Kidney (tissue), 13 donors: ENCODE measurements at regions not wholly inside any gene's neighbourhood (a gene's known extent, or its start where the extent isn't known, plus 50 kb on each side); places are given as distances from the start of the nearest gene placed in this dataset.

Source experiments
- DNase-seq, 5 donors: peaks; one replicate each; pipeline ENCODE4 v3.0.0-alpha.2; 2013 to 2020
- FAIRE-seq: peaks from 2 replicates; lab custom pipeline; 2012; peaks lifted over from hg19 to GRCh38; lab: Jason Lieb, UNC
- H3K27ac ChIP-seq, 2 donors: one replicate each; pipeline ENCODE4 v1.7.0; 2013; ENCODE audit warnings: low read depth in 2 of 2, low read length in 2 of 2, inconsistent platforms in 1 of 2
- H3K27me3 ChIP-seq: one replicate; pipeline ENCODE4 v1.7.1; 2013; ENCODE audit warnings: low read length, inconsistent platforms; ENCODE audit not compliant: control insufficient read depth, insufficient read depth
- H3K36me3 ChIP-seq, 3 donors: one replicate each; pipeline versions ENCODE4 v1.7.0 to v1.7.1; 2013; ENCODE audit warnings: low read length in 3 of 3, control low read depth in 1 of 3, inconsistent platforms in 1 of 3; ENCODE audit not compliant: insufficient read depth in 3 of 3, control insufficient read depth in 2 of 3
- H3K4me1 ChIP-seq, 3 donors: one replicate each; pipeline versions ENCODE4 v1.7.0 to v1.7.1; 2013; ENCODE audit warnings: low read length in 3 of 3, inconsistent platforms in 1 of 3, low read depth in 1 of 3; ENCODE audit not compliant: control insufficient read depth in 2 of 3, insufficient read depth in 2 of 3
- H3K4me3 ChIP-seq, 3 donors: one replicate each; pipeline versions ENCODE4 v1.7.0 to v1.8.1; 2013; ENCODE audit warnings: low read length in 3 of 3, control low read depth in 1 of 3, inconsistent platforms in 1 of 3
- H3K9ac ChIP-seq, 3 donors: one replicate each; pipeline versions ENCODE4 v1.7.0 to v1.7.1; 2013; ENCODE audit warnings: low read length in 3 of 3, control low read depth in 1 of 3, inconsistent platforms in 1 of 3
- H3K9me3 ChIP-seq, 3 donors: one replicate each; pipeline versions ENCODE4 v1.7.0 to v1.7.1; 2013; ENCODE audit warnings: low read length in 3 of 3, control low read depth in 1 of 3, inconsistent platforms in 1 of 3; ENCODE audit not compliant: control insufficient read depth in 2 of 3, insufficient read depth in 1 of 3
- CTCF ChIP-seq: IDR thresholded peaks from 3 replicates; pipeline ENCODE4 v1.5.1; 2012; ENCODE audit warnings: mild to moderate bottlenecking, moderate library complexity, borderline replicate concordance; ENCODE audit not compliant: insufficient read depth; ENCODE audit errors: extremely low read depth
- intact Hi-C: fragments of 100-400 bp; cut with DNase I; formaldehyde crosslinking; loops from one replicate; pipeline ENCODE4 v1.11.1; 2022
- donor health status: control.
- donor health status: control.
- donor health status: control.
- donor health status: control.
- donor health status: control.
- donor health status: DM: yes; HTN: yes; CAD: no.
- donor health status: Normal renal cell carcinoma (clear cell type).

- Histone ChIP-seq H3K9ac (no peak overlapping the region), H3K36me3 (no peaks in the 10 kb centered on the region), H3K4me1 (no peaks in the 10 kb centered on the region), H3K9me3 (no peaks in the 10 kb centered on the region), H3K4me3 (no peak overlapping the region), H3K27ac (no peak overlapping the region), H3K27me3 (no peaks in the 10 kb centered on the region)
- DNase-seq (no peak), FAIRE-seq (no peak)
- intact Hi-C loops, result no loop called here
- TF ChIP-seq CTCF, result no peak
These were observed 320.5 kb upstream of the ANO3 start for GRCh38 chr11:26011474-26011873.

- Histone ChIP-seq H3K4me1 (no peaks in the 10 kb centered on the region), H3K9ac (no peak overlapping the region), H3K27me3 (no peaks in the 10 kb centered on the region), H3K4me3 (no peak overlapping the region), H3K27ac (no peak overlapping the region), H3K36me3 (no peaks in the 10 kb centered on the region), H3K9me3 (no peaks in the 10 kb centered on the region)
- FAIRE-seq (no peak), DNase-seq (no peak)
- intact Hi-C loops, result no loop called here
- TF ChIP-seq CTCF, result no peak
These were observed 317.3 kb upstream of the ANO3 start for GRCh38 chr11:26014456-26015115.

GRCh38 chr11:26017322-26017860, 314.5 kb upstream of the ANO3 start:
- no peak overlapping the region for H3K4me3 ChIP-seq
- no peak overlapping the region for H3K9ac ChIP-seq
- H3K9me3 ChIP-seq, result no peaks in the 10 kb centered on the region
- H3K36me3 ChIP-seq, result no peaks in the 10 kb centered on the region
- no peak for FAIRE-seq
- no peaks in the 10 kb centered on the region for H3K4me1 ChIP-seq
- TF ChIP-seq CTCF, result no peak
- H3K27me3 ChIP-seq, result no peaks in the 10 kb centered on the region
- H3K27ac ChIP-seq, result no peak overlapping the region
- no peak for DNase-seq
- intact Hi-C loops, result no loop called here
